K562 (cell line): ENCODE measurements at regions not wholly inside any gene's neighbourhood (a gene's known extent, or its start where the extent isn't known, plus 50 kb on each side); places are given as distances from the start of the nearest gene placed in this dataset.

Experiments
- BRCA1 ChIP-seq, 2 experiments: fragments of 450-650 bp in 1 of 2; sonication (generic) in 1 of 2; formaldehyde crosslinking in 1 of 2; IDR thresholded peaks; 2 replicates each; pipeline versions ENCODE4 v1.5.0 to v1.6.1; 2017 to 2020; ENCODE audit warnings: mild to moderate bottlenecking in 1 of 2, missing genetic modification reagents in 1 of 2
- CBX5 ChIP-seq: IDR thresholded peaks from 2 replicates; pipeline ENCODE4 v1.6.1; 2014; ENCODE audit warnings: low read depth, borderline replicate concordance
- EZH2 ChIP-seq: IDR thresholded peaks from 2 replicates; pipeline ENCODE4 v1.6.1; 2012; ENCODE audit warnings: low read depth, mild to moderate bottlenecking, inconsistent platforms, low read length, borderline replicate concordance
- GTF2E2 ChIP-seq: fragments of 200-800 bp; sonication (Bioruptor generic); IDR thresholded peaks from 2 replicates; pipeline ENCODE4 v1.6.1; 2016; ENCODE audit warnings: missing genetic modification characterization, missing compliant biosample characterization
- POLR2AphosphoS5 ChIP-seq: IDR thresholded peaks from 2 replicates; pipeline ENCODE4 v1.6.1; 2011; ENCODE audit warnings: mild to moderate bottlenecking, low read depth, low read length, moderate library complexity; ENCODE audit not compliant: control insufficient read depth, insufficient read depth
- PTBP1 ChIP-seq: fragments of 200-400 bp; formaldehyde crosslinking; IDR thresholded peaks from 2 replicates; pipeline ENCODE4 v1.6.1; 2017; ENCODE audit warnings: low read depth, low read length
- RAD21 ChIP-seq, 2 experiments: fragments of 250-450 bp in 1 of 2; fragments of 450-650 bp in 1 of 2; sonication (Bioruptor Pico) in 1 of 2; formaldehyde crosslinking in 1 of 2; IDR thresholded peaks in 1 of 2; conservative IDR thresholded peaks in 1 of 2; 2 replicates each; pipeline versions ENCODE4 v1.4.0 to v1.8.0; 2020 to 2022; ENCODE audit warnings: mild to moderate bottlenecking in 2 of 2, moderate library complexity in 1 of 2
- ZNF174 ChIP-seq: fragments of 250-450 bp; sonication (Bioruptor Pico); IDR thresholded peaks from 2 replicates; pipeline ENCODE4 v1.4.0; 2020; ENCODE audit warnings: mild to moderate bottlenecking
- TF ChIP-seq, protein P1 (sequence below): sonication (generic); formaldehyde crosslinking; IDR thresholded peaks from 2 replicates; pipeline ENCODE4 v1.4.0; 2020; ENCODE audit warnings: mild to moderate bottlenecking, missing genetic modification reagents
- TF ChIP-seq, protein P2 (sequence below), 3 experiments: fragments of 200-800 bp in 1 of 3; fragments of 250-450 bp in 1 of 3; fragments of 450-650 bp in 1 of 3; sonication (Bioruptor Pico) in 1 of 3; sonication (Bioruptor generic) in 1 of 3; formaldehyde crosslinking in 1 of 3; IDR thresholded peaks; 2 replicates each; pipeline versions ENCODE4 v1.6.1 to v1.8.0; 2016 to 2022; ENCODE audit warnings: mild to moderate bottlenecking in 2 of 3, missing genetic modification characterization in 2 of 3, missing compliant biosample characterization in 1 of 3, moderate library complexity in 1 of 3
- TF ChIP-seq, protein P3 (sequence below): sonication (generic); formaldehyde crosslinking; IDR thresholded peaks from 2 replicates; pipeline ENCODE4 v1.8.0; 2022; ENCODE audit warnings: mild to moderate bottlenecking, missing genetic modification reagents
- TF ChIP-seq, protein P4 (sequence below), 3 experiments: IDR thresholded peaks in 2 of 3; conservative IDR thresholded peaks in 1 of 3; 2 replicates each; pipeline ENCODE4 v1.5.1; 2011 to 2012; ENCODE audit warnings: low read length in 3 of 3, mild to moderate bottlenecking in 3 of 3, control low read depth in 2 of 3, improper control_type of control experiment in 1 of 3, inconsistent platforms in 1 of 3, low read depth in 1 of 3, mixed read lengths in 1 of 3, moderate library complexity in 1 of 3; ENCODE audit not compliant: insufficient read depth in 2 of 3
- TF ChIP-seq, protein P5 (sequence below): fragments of 450-650 bp; conservative IDR thresholded peaks from 2 replicates; pipeline ENCODE4 v1.6.1; 2016; ENCODE audit warnings: missing genetic modification characterization, low read depth, mild to moderate bottlenecking, missing compliant biosample characterization, moderate library complexity

DNA sequence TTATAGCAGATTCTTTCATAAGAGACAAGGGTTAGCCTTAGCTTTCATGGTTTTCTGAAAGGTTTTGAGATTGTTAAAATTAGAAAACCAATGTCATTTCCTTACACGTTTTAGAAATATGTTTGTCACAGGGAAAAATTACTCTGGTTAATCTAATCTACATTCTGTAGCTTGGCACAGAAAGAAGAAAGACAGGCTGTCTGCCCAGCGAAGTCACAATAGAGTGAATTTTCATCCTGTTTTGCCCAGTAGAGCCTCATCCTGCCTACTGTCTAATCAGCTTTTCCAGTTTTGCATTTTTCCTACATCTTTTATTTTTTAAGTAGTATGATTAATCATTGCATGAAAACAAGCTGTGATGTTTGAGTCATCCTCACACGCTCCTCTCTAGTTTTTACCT lies 688.8 kb downstream of the MTRR start:
- no peak for TF ChIP-seq POLR2AphosphoS5
- TF ChIP-seq RAD21 (CRISPR knock-in tag; conservative IDR thresholded peaks at IDR 0.05 in 1 of 2, IDR thresholded peaks at IDR 0.05 in 1 of 2): no peak
- TF ChIP-seq, protein P1, sequence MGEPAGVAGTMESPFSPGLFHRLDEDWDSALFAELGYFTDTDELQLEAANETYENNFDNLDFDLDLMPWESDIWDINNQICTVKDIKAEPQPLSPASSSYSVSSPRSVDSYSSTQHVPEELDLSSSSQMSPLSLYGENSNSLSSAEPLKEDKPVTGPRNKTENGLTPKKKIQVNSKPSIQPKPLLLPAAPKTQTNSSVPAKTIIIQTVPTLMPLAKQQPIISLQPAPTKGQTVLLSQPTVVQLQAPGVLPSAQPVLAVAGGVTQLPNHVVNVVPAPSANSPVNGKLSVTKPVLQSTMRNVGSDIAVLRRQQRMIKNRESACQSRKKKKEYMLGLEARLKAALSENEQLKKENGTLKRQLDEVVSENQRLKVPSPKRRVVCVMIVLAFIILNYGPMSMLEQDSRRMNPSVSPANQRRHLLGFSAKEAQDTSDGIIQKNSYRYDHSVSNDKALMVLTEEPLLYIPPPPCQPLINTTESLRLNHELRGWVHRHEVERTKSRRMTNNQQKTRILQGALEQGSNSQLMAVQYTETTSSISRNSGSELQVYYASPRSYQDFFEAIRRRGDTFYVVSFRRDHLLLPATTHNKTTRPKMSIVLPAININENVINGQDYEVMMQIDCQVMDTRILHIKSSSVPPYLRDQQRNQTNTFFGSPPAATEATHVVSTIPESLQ (CRISPR knock-in tag): no peak
- TF ChIP-seq, protein P2, sequence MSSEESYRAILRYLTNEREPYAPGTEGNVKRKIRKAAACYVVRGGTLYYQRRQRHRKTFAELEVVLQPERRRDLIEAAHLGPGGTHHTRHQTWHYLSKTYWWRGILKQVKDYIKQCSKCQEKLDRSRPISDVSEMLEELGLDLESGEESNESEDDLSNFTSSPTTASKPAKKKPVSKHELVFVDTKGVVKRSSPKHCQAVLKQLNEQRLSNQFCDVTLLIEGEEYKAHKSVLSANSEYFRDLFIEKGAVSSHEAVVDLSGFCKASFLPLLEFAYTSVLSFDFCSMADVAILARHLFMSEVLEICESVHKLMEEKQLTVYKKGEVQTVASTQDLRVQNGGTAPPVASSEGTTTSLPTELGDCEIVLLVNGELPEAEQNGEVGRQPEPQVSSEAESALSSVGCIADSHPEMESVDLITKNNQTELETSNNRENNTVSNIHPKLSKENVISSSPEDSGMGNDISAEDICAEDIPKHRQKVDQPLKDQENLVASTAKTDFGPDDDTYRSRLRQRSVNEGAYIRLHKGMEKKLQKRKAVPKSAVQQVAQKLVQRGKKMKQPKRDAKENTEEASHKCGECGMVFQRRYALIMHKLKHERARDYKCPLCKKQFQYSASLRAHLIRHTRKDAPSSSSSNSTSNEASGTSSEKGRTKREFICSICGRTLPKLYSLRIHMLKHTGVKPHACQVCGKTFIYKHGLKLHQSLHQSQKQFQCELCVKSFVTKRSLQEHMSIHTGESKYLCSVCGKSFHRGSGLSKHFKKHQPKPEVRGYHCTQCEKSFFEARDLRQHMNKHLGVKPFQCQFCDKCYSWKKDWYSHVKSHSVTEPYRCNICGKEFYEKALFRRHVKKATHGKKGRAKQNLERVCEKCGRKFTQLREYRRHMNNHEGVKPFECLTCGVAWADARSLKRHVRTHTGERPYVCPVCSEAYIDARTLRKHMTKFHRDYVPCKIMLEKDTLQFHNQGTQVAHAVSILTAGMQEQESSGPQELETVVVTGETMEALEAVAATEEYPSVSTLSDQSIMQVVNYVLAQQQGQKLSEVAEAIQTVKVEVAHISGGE (CRISPR knock-in tag; IDR thresholded peaks at IDR 0.05): no peak
- no peak for TF ChIP-seq ZNF174 (CRISPR knock-in tag)
- no peak for TF ChIP-seq EZH2
- TF ChIP-seq PTBP1: no peak
- TF ChIP-seq, protein P3, sequence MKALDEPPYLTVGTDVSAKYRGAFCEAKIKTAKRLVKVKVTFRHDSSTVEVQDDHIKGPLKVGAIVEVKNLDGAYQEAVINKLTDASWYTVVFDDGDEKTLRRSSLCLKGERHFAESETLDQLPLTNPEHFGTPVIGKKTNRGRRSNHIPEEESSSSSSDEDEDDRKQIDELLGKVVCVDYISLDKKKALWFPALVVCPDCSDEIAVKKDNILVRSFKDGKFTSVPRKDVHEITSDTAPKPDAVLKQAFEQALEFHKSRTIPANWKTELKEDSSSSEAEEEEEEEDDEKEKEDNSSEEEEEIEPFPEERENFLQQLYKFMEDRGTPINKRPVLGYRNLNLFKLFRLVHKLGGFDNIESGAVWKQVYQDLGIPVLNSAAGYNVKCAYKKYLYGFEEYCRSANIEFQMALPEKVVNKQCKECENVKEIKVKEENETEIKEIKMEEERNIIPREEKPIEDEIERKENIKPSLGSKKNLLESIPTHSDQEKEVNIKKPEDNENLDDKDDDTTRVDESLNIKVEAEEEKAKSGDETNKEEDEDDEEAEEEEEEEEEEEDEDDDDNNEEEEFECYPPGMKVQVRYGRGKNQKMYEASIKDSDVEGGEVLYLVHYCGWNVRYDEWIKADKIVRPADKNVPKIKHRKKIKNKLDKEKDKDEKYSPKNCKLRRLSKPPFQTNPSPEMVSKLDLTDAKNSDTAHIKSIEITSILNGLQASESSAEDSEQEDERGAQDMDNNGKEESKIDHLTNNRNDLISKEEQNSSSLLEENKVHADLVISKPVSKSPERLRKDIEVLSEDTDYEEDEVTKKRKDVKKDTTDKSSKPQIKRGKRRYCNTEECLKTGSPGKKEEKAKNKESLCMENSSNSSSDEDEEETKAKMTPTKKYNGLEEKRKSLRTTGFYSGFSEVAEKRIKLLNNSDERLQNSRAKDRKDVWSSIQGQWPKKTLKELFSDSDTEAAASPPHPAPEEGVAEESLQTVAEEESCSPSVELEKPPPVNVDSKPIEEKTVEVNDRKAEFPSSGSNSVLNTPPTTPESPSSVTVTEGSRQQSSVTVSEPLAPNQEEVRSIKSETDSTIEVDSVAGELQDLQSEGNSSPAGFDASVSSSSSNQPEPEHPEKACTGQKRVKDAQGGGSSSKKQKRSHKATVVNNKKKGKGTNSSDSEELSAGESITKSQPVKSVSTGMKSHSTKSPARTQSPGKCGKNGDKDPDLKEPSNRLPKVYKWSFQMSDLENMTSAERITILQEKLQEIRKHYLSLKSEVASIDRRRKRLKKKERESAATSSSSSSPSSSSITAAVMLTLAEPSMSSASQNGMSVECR (CRISPR knock-in tag): no peak
- TF ChIP-seq CBX5: no peak
- TF ChIP-seq BRCA1 (IDR thresholded peaks at IDR 0.05): no peak
- no peak for TF ChIP-seq BRCA1 (CRISPR knock-in tag; IDR thresholded peaks at IDR 0.05)
- TF ChIP-seq, protein P4, sequence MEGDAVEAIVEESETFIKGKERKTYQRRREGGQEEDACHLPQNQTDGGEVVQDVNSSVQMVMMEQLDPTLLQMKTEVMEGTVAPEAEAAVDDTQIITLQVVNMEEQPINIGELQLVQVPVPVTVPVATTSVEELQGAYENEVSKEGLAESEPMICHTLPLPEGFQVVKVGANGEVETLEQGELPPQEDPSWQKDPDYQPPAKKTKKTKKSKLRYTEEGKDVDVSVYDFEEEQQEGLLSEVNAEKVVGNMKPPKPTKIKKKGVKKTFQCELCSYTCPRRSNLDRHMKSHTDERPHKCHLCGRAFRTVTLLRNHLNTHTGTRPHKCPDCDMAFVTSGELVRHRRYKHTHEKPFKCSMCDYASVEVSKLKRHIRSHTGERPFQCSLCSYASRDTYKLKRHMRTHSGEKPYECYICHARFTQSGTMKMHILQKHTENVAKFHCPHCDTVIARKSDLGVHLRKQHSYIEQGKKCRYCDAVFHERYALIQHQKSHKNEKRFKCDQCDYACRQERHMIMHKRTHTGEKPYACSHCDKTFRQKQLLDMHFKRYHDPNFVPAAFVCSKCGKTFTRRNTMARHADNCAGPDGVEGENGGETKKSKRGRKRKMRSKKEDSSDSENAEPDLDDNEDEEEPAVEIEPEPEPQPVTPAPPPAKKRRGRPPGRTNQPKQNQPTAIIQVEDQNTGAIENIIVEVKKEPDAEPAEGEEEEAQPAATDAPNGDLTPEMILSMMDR (IDR thresholded peaks at IDR 0.05 in 2 of 3, conservative IDR thresholded peaks at IDR 0.05 in 1 of 3; ENCODE audit: insufficient read depth in 2 of 3, low read depth in 1 of 3, low read length in 3 of 3): no peak
- TF ChIP-seq, protein P5, sequence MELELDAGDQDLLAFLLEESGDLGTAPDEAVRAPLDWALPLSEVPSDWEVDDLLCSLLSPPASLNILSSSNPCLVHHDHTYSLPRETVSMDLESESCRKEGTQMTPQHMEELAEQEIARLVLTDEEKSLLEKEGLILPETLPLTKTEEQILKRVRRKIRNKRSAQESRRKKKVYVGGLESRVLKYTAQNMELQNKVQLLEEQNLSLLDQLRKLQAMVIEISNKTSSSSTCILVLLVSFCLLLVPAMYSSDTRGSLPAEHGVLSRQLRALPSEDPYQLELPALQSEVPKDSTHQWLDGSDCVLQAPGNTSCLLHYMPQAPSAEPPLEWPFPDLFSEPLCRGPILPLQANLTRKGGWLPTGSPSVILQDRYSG (tag): no peak
- TF ChIP-seq GTF2E2 (tag): no peak
